HG03066 (cell line): ENCODE measurements at regions not wholly inside any gene's neighbourhood (a gene's known extent, or its start where the extent isn't known, plus 50 kb on each side); places are given as distances from the start of the nearest gene placed in this dataset.
"Not testable (repeated sequence)": the region's sequence is repeated elsewhere in the genome, so short reads cannot be mapped to it uniquely, and the experiment has no call there.

Source experiments
- ATAC-seq: cut with Tn5 transposase; IDR thresholded peaks from one replicate; pipeline ENCODE4 v1.9.1; 2021; ENCODE audit warnings: low read depth; ENCODE audit not compliant: unreplicated experiment

GRCh38 chr4:174183259-174183658 lies 100.2 kb downstream of the FBXO8 start:
- ATAC-seq = no peak

GRCh38 chr4:174181827-174182226 lies 101.6 kb downstream of the FBXO8 start:
- no peak for ATAC-seq

GRCh38 chr4:174177536-174177935 lies 105.9 kb downstream of the FBXO8 start:
- no peak for ATAC-seq

GRCh38 chr4:174175836-174176235 lies 107.6 kb downstream of the FBXO8 start:
- ATAC-seq = not testable (repeated sequence)

GRCh38 chr4:174173360-174173759 lies 110.1 kb downstream of the FBXO8 start:
- ATAC-seq = no peak

- ATAC-seq = no peak
Observed at GRCh38 chr4:174172274-174172673, 111.2 kb downstream of the FBXO8 start.

GRCh38 chr4:174170906-174171305 lies 112.6 kb downstream of the FBXO8 start:
- ATAC-seq = no peak

GRCh38 chr4:174170091-174170490 lies 113.4 kb downstream of the FBXO8 start:
- no peak for ATAC-seq

GRCh38 chr4:174157106-174157607 lies 126.3 kb downstream of the FBXO8 start:
- ATAC-seq = no peak

- ATAC-seq = peak; percentile 89
Observed at GRCh38 chr4:174156239-174156826, 127.1 kb downstream of the FBXO8 start.

GRCh38 chr4:174154215-174154854 lies 129.1 kb downstream of the FBXO8 start:
- ATAC-seq = no peak

- no peak for ATAC-seq
Observed at GRCh38 chr4:174152717-174153466, 130.6 kb downstream of the FBXO8 start.

- no peak for ATAC-seq
Observed at GRCh38 chr4:174147863-174148262, 135.6 kb downstream of the FBXO8 start.

GRCh38 chr4:174144106-174144505 lies 139.4 kb downstream of the FBXO8 start:
- no peak for ATAC-seq

GRCh38 chr4:174141876-174142275 lies 141.6 kb downstream of the FBXO8 start:
- no peak for ATAC-seq

- no peak for ATAC-seq
Observed at GRCh38 chr4:174138616-174139015, 144.9 kb downstream of the FBXO8 start.

GRCh38 chr4:174137698-174138097 lies 145.8 kb downstream of the FBXO8 start:
- ATAC-seq = no peak

- ATAC-seq = no peak
Observed at GRCh38 chr4:174135936-174136406, 147.5 kb downstream of the FBXO8 start.

- no peak for ATAC-seq
Observed at GRCh38 chr4:174135530-174135929, 147.9 kb downstream of the FBXO8 start.

GRCh38 chr4:174134361-174134760 lies 149.1 kb downstream of the FBXO8 start:
- ATAC-seq = no peak

GRCh38 chr4:174133551-174133950 lies 149.9 kb downstream of the FBXO8 start:
- ATAC-seq = no peak
